Activated CD4-positive, alpha-beta T cell treated with anti-CD3 and anti-CD28 coated beads for 24 hours (primary cell): ENCODE measurements at regions not wholly inside any gene's neighbourhood (a gene's known extent, or its start where the extent isn't known, plus 50 kb on each side); places are given as distances from the start of the nearest gene placed in this dataset.
A peak's percentile ranks its signal among the peaks of the same experiment; 100 is the strongest.
"Not testable (repeated sequence)": the region's sequence is repeated elsewhere in the genome, so short reads cannot be mapped to it uniquely, and the experiment has no call there.

Experiments used
- DNase-seq, 2 donors: peaks; one replicate each; pipeline ENCODE4 v3.0.0-alpha.2; 2020; ENCODE audit warnings: low read depth in 2 of 2

DNA sequence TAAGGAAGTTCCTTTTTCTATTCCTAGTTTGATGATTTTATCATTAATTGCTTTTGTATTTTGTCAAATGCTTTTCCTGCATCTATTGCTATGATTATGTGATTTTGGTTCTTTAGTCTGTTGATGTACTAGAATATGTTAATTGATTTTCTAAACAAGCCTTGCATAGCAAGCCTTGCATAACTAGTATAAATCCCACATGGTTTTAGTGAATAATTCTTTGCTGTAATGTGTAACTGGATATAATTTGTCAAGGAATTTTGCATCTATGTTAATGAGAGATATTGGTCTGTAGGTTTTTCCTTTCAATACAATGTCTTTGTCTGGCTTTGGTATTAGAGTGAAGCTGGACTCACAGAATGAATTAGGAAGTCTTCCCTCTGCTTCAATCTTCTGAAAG lies 460.2 kb downstream of the LTN1 start:
- no peak for DNase-seq

DNA sequence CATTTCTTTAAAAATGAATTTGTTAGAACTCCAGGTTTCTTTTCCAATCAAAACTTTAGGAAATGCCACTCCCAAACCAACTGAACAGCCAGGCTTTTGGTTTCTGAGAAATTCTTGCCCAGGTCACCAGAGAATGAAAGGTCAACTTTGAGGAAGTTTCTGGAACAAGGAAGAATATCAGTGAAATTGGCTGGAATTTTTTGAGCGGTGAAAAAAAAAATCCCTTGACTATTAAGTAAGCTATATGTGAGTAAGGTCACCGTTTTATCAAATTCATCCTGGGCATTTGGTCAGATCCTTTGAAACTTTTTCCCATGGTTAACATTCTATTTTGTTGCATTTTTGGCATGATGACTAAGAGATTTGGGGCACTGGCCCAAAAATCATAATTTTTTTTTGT lies 469.3 kb downstream of the LTN1 start:
- DNase-seq, result no peak

DNA sequence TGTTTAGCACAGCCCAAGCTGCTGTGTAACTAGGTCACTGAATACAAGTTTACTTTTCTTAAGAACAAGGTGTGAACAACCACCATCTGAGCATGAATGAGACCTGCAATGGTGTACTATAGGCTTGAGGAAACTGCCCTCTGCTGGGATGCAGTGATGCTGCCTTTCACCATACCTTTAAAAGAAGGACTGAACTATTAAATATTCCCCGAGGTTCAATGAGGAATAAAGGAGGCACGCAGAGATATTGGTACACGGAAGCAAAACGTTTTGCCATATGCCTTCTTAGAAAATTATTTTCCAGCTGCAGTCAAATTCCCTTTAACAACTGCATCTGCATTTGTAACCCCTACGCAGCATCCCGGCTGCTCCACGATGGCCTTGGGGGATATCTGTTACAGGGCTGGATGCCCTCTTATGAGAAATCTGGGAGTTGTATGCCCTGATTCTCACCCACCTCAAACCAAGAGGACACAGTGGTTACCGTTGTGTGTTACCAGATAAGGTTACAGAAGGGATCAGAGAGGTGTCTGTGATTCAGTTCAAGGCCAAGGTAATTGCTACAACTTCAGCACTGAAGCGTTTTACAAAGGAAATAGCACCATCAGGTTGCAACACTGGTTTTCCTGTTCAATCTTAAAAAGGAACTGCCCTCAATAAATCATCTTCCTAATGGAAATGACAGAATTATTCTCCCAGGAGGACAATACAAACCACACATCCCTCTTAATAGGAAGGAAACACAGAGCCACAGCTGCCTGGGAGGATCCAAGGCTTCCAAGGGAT lies 470.5 kb downstream of the LTN1 start:
- no peak for DNase-seq

DNA sequence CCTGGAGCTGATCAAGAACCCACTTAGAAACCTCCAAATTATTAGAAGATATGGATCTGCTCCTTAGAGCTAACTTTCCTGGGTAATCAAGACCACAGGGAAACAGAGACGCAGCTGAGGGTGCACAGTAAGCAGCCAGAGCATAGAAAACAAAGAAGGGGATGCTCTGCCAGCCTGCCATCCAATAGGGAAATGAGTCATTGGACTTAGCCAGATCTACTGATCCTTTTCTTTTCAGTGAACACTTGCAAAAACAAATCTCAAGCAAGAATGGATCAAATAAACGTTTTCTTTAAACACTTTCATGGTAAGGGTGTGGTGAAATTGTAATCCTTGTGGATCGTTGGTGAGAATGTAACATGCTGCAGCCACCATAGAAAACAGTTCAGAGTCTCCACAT lies 474.0 kb downstream of the LTN1 start:
- DNase-seq, result no peak

DNA sequence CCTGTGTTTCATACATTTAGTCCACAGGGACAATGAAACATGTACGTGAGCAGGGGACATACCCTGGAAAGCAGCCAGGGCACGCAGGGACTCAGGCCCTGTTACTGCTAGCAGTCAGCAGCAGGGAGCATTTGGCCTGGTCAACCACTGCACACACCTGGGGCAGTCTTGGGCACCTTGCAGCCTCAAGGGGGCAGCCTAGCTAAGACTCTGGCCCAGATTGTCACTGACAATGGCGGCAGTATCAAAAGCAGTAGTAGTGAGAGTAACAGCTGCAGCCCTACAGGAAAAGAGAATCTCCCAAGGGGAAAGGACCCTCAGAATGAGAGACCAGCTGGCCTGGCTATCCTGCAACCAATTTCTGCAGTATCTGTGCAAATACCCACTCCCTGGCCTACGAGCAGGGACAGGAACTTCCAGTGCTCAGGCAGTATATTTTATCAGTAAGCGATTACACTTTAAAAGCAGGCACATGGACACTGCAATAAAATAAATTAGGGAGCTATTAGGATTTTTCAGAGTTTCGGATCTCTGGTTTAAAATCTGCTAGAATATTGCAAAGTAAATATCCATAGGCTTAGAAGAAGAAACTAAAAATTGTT lies 475.6 kb downstream of the LTN1 start:
- peak; percentile 31 to 37 for DNase-seq

DNA sequence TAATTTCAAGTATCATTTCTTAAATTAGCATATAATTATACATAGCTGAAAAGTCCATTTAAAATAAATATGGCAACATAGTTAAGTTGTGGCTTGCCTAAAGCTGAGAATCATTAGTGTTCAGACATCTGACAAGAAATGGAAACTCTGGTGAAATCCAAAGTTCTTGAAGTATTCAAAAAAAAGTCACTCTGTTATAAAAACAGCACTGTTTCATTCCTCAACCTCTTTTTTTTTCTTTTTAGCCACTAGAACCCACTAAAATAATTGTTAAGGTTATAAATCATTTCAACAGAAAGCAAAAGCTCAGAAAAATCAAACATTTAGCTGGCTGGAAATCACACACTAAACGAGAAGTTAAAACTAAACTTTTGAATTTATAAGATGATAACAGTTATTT lies 476.7 kb downstream of the LTN1 start:
- no peak for DNase-seq

DNA sequence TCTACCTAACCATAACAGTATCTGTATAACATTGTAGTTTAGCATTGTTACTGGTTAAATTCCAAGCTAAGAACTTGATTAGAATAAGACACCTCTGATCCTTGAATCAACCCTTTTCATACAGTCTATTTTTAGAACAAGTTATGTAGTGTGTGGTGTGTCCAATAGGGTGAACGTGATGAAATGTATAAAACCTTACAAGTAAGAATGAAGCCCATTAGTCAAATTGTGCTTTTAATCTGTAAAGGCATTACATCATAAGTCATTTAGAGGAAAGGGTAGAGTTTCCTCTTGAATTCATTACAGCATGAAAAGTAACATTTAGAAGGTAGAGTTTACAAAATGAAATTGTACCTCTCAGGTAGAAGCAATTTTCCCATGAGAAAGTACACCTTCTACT lies 479.2 kb downstream of the LTN1 start:
- DNase-seq, result no peak

DNA sequence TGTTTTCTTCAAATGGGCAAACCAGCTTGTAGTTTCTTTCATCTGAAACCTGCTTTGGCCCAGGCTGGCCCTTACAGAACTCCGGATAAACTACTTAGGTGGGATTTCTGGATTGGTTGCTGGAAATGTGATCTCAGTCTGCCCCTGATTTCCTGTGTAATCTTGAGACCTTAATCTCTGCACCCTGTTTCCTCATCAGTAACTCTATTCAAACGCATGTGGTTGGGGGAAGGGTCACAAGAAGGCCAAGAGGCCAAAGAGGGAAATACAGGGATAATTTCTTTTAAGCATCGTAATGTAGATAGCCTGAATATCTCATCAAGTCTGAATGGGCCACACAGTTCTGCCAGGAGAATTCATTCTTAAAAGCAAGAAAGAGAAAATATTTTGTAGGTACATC lies 483.6 kb downstream of the LTN1 start:
- DNase-seq, result no peak

DNA sequence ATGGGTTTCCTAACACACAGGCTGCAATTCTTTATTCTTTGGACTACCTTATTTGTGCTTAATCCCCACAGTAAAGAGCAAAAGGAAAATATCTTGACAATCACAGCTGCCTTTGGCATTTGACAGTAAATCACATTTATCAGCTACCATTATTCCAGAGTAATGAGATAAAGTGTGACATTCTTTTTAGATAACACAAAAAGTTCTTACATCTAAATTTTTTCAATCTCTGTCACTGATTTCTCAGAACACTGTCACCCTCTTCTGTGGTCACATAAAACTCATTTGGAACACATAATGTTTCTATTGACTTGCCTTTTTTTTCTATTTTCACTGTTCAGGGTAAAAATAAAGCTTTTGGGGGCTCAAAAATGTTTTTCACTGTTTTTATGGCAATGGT lies 484.6 kb downstream of the LTN1 start:
- no peak for DNase-seq

DNA sequence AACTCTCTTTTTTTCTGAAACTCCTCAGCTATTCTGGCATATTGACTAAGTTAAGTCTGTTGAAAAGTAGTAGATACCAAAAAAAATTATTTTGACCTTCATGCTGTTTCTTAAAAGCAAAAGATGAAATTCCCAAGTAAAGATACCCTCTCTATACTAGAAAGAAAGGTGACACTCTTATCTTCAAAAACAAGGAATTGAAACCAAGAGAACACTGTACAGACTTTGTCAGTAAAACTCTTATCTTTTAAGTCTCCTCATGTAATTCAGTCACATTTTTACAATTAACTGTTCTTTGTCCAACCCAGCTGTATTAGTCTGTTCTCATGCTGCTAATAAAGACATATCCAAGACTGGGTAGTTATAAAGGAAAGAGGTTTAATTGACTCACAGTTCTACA lies 496.2 kb downstream of the LTN1 start:
- no peak for DNase-seq

DNA sequence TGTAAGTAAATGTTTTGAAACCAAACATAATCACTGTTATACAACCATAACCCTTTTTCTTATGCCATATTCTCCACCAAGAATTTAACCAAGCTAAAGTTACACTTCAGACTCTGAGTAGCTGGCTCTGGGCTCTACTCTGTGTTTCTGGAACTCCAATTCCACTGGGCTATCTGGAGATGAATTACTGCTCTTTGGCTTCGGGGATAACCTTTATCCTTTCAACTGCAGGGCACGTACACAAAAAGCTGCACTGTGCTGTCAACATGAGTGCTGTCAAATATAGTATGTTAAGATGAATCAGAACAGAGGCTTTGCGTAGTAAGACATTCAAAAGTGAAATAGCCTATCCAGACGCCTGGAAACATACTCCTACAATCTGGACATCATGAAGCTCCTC lies 500.6 kb downstream of the LTN1 start:
- no peak for DNase-seq

DNA sequence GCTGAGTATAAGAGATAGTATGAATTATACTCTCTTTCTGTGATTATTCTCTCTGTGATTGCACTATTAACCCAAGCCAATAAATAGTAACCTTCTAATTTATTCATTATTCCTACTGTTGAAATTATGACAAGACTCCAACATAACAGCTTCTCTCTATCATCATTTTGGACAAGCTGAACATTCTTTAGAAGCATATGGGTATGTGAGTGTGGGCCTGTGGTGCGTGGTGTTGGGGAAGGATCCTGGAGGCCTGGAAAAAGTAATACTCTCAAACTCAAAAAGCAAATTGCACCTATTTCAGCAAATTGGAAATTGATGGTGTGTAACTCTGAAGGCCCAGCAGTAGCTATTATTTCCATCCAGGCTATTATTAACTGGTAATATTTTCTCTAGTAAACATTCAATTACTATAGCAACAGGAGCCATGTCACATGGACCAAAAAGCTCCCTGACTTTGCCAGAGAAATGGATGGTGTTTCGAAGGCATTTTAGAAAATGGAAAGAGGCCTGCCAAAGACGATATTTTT lies 502.8 kb downstream of the LTN1 start:
- no peak for DNase-seq

DNA sequence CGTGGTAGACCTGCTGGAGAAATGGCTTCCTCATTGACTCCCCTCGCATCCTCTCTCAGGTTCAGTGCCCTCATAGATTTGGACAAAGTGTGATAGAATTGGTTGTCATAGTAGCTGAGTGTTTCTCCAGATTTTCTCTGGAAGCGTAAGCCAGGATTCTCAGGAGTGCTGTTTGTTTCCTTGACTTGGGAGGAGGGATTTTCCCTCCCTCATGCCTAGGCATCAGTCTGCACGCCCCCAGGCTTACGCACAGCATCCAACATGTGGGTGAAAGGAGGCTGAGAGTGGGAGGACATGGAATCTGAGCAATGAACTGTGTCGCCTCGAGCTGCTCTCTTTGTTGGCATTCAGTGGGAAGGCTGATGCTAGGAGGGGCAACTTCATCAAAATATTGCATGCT lies 503.5 kb downstream of the LTN1 start:
- DNase-seq, result no peak

DNA sequence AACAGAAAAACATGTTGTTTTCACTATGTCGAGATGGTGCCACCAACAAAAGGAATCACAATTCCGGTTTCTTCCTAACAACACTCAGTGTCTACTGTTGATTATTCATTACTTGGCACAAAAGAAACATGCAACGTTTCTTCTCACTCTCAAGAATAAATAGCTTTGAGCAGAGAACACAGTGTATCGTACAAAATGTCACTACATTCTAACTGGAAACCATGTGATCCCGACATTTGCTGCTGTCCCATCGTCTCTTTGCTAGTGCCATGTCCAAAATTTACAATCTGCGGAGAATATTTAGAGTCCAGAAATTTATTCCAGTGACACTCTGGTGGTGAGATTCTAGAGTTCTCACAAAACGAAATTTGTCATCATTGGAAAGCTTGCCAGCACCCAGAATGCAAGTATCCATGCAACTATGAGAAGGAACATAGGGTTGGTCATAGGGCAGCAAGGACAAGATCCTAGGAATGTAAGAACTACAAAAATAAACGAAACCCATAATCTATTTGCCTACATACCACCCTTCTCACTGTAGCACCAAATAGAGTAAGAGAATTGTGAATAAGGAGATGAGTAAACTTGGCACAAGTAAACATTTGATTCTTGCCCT lies 505.1 kb downstream of the LTN1 start:
- DNase-seq, result no peak

DNA sequence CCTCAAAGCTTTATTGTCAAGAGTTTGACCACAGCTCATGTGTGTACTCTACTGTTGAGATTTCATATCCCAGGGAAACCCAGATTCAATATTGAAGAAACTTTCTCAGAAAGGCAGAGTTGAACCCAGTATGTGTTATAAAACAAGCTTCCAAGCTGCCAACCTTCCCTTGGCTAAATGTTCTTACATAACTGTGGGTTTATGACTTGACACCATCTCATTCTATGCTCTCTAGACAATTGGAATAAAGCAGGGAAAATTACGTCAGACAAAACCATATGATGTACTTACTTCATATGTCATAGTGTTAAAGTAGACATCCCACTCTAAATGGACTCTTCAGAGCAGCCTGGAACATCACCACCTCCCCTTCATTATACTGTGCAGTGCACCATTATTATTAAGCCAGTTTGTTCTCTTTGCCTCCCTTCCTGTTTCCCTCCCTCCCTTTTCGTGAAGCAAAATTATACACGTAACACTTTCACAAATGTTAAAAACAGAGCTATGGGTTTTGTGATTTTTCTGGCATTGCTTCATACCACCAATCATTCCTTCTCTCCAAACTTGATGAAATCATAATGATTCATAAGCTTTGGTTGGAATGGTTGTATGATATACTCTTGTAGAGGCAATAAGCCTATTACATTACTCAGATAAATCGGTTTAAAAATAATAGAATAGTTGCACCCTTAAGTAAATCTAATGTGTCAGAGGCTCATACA lies 507.2 kb downstream of the LTN1 start:
- no peak for DNase-seq

DNA sequence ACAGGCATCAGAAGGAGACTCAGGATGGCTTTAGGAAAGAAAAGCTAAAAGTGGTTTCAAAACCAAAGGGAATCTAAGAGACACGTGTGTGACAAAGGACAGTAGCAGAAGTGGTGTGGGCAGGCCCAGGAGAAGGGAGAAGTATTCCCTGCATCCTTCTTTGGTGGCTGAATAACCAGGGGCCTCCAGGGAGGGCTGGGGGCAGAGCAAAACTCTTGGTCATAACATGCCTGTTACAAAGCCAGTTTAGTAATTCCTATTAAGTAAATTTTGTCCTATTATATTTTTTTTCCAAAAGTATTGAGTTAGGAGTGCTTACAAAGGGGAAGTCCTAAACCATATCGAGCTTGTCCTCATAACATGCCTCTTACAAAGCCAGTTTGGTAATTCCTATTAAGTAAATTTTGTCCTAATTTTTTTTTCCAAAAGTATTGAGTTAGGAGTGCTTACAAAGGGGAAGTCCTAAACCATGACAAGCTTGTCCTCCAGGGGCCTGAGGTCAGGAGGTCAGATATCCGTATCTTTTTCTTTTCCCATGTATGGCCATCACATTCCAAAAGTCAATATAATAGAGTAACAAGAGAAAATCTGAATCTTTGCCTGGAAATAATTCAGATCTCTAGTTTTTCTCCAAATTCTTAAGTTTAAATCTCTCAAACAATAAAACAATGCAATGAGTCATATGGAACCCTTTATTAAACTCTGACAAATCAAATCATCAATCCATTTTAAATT lies 509.2 kb downstream of the LTN1 start:
- DNase-seq, result no peak

DNA sequence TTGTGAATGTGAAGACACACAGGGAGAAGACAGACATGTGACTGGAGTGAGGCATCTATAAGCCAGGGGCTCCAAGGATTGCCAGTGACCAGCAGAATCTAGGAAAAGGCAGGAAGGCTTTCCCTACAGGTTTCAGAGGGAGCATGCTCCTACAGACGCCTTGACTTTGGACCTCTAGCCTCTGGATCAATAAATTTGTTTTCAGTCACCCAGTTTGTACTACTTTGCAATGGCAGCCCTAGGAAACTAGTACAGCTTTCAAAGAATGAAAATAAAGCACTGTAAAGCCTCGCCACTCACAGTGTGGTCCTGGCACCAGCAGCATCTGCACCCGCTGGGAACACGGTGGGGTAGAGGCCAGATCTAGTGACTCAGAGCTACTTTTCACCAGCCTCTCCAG lies 510.0 kb downstream of the LTN1 start:
- no peak for DNase-seq

DNA sequence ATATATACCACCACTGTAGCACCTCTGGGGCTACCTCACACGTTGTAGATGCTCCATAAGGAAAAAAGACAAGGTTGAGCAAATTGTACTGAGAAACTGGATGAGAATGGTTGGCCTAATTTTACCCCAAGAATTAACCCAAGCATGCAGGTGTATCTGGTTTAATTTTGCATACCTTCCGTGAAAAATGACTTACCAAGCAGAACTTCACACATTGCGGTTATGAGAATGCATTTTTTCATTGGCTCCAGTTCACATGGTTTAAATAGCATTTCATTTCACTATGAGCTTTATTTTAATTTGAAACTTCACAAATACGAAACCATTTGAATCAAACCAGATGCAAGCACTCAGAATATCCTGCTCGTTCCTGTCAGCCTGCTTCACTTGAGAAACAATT lies 512.2 kb downstream of the LTN1 start:
- DNase-seq, result no peak

DNA sequence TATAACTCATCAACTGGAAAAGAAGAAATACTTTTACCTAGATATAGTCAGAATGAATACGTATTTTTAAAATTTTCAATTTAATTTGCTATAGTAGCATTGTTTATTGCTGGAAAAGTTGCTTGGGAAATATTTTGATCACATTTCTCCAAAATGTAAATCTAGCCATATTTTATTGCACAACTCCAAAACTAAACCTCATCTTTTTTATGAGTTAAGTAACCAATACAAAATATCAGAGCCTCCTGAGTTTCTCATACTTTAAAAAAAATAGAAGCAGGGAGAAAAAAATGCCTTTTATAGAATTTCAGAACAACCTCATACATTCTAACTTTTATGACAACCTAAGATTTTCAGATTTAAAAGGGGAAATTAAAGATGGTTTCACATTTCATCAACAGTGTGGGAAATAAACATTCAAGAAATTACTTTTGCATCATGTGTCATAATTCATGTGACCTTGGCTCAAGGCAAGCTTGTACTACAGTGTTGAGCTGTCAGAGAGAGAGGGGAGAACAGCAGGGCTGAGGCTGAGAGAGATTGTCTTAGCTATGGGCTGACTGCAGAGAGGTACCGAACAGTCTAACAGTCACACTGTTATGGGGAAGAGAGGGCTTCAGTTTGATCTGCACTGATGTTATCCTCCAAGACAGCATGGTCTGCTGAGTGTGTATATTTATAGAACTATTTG lies 519.0 kb downstream of the LTN1 start:
- DNase-seq, result no peak

DNA sequence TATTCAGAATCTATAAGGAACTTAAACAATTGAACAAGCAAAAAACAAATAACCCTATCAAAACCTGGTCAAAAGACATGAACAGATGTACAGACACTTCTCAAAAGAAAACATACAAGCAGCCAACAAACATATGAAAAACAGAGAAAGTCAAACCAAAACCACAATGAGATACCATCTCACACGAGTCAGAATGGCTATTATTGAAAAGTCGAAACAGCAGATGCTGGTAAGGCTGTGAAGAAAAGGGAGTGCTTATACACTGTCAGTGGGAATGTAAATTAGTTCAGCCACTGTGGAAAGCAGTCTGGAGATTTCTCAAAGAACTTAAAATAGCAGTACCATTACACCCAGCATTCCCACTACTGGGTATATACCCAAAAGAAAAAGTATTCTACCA lies 520.1 kb downstream of the LTN1 start:
- DNase-seq, result not testable (repeated sequence)

DNA sequence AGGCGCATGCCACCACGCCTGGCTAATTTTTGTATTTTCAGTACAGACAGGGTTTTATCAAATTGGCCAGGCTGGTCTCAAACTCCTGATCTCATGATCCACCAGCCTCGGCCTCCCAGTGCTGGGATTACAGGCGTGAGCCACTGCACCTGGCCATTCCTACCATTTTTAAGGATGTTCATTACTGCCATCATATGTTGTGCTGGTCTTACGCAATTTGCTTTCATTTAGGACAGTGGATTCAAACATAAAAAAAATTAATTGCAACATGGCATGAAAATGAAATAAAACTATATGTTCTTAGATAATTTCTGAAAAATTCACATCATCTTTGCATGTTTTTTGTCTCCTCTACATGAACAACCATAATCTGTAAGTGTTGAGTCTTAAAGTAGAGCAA lies 527.7 kb downstream of the LTN1 start:
- no peak for DNase-seq
